ENCODE measurements at regions not wholly inside any gene's neighbourhood (a gene's known extent, or its start where the extent isn't known, plus 50 kb on each side); places are given as distances from the start of the nearest gene placed in this dataset.

GRCh38 chr18:25597476-25597875, 245.5 kb upstream of the ZNF521 start:
- Mint-ChIP-seq H3K4me3 (no peak overlapping the region), H3K27me3 (peaks cover 17% of the 10 kb centered on the region), H3K9me3 (peaks cover 9% of the 10 kb centered on the region)

GRCh38 chr18:25595274-25596060, 243.5 kb upstream of the ZNF521 start:
- H3K36me3 Mint-ChIP-seq (ENCODE audit: insufficient read depth): peaks cover 1% of the 10 kb centered on the region
- no peak for DNase-seq (ENCODE audit: low spot score in 2 of 2)
- ATAC-seq (replicated peaks; ENCODE audit: extremely low read depth, poor library complexity, severe bottlenecking): no peak
- no peak overlapping the region for H3K4me3 Mint-ChIP-seq
- no peaks in the 10 kb centered on the region for H3K4me1 Mint-ChIP-seq
- no peak overlapping the region for H3K27ac Mint-ChIP-seq (ENCODE audit: low read depth)
- no peaks in the 10 kb centered on the region for H3K9me3 Mint-ChIP-seq
- no peaks in the 10 kb centered on the region for H3K27me3 Mint-ChIP-seq

More at GRCh38 chr18:25597476-25597875, 245.5 kb upstream of the ZNF521 start:
- Mint-ChIP-seq H3K27ac (ENCODE audit: low read depth) (no peak overlapping the region), H3K36me3 (ENCODE audit: insufficient read depth) (peaks cover 1% of the 10 kb centered on the region), H3K4me1 (no peaks in the 10 kb centered on the region)
- DNase-seq (ENCODE audit: low spot score in 2 of 2): no peak
- no peak for ATAC-seq (replicated peaks; ENCODE audit: extremely low read depth, poor library complexity, severe bottlenecking)

GRCh38 chr18:25594351-25594750, 242.4 kb upstream of the ZNF521 start:
- ATAC-seq (replicated peaks; ENCODE audit: extremely low read depth, poor library complexity, severe bottlenecking): no peak
- H3K27ac Mint-ChIP-seq (ENCODE audit: low read depth): no peak overlapping the region
- H3K4me3 Mint-ChIP-seq: no peak overlapping the region
- no peak for DNase-seq (ENCODE audit: low spot score in 2 of 2)
- no peaks in the 10 kb centered on the region for H3K27me3 Mint-ChIP-seq
- peaks cover 1% of the 10 kb centered on the region for H3K36me3 Mint-ChIP-seq (ENCODE audit: insufficient read depth)
- no peaks in the 10 kb centered on the region for H3K4me1 Mint-ChIP-seq
- H3K9me3 Mint-ChIP-seq: peaks cover under 1% of the 10 kb centered on the region

- H3K27ac Mint-ChIP-seq (ENCODE audit: low read depth): no peak overlapping the region
- DNase-seq (ENCODE audit: low spot score in 2 of 2): no peak
- ATAC-seq (replicated peaks; ENCODE audit: extremely low read depth, poor library complexity, severe bottlenecking): no peak
- H3K36me3 Mint-ChIP-seq (ENCODE audit: insufficient read depth): peaks cover 1% of the 10 kb centered on the region
- no peaks in the 10 kb centered on the region for H3K4me1 Mint-ChIP-seq
- no peaks in the 10 kb centered on the region for H3K27me3 Mint-ChIP-seq
- H3K9me3 Mint-ChIP-seq: peaks cover 5% of the 10 kb centered on the region
- H3K4me3 Mint-ChIP-seq: no peak overlapping the region
Observed at GRCh38 chr18:25592804-25593360, 240.9 kb upstream of the ZNF521 start.

- no peak overlapping the region for H3K27ac Mint-ChIP-seq (ENCODE audit: low read depth)
- ATAC-seq (replicated peaks; ENCODE audit: extremely low read depth, poor library complexity, severe bottlenecking) (no peak), DNase-seq (ENCODE audit: low spot score in 2 of 2) (no peak)
- H3K4me1 Mint-ChIP-seq: no peaks in the 10 kb centered on the region
- H3K27me3 Mint-ChIP-seq: no peaks in the 10 kb centered on the region
- peaks cover 5% of the 10 kb centered on the region for H3K9me3 Mint-ChIP-seq
- H3K4me3 Mint-ChIP-seq: no peak overlapping the region
- H3K36me3 Mint-ChIP-seq (ENCODE audit: insufficient read depth): no peaks in the 10 kb centered on the region
Observed at GRCh38 chr18:25590456-25590855, 238.5 kb upstream of the ZNF521 start.

- Mint-ChIP-seq H3K27ac (ENCODE audit: low read depth) (no peak overlapping the region), H3K4me1 (no peaks in the 10 kb centered on the region), H3K27me3 (no peaks in the 10 kb centered on the region), H3K36me3 (ENCODE audit: insufficient read depth) (no peaks in the 10 kb centered on the region), H3K9me3 (peaks cover 10% of the 10 kb centered on the region), H3K4me3 (no peak overlapping the region)
- DNase-seq (ENCODE audit: low spot score in 2 of 2) (no peak), ATAC-seq (replicated peaks; ENCODE audit: extremely low read depth, poor library complexity, severe bottlenecking) (no peak)
Observed at GRCh38 chr18:25587545-25587944, 235.6 kb upstream of the ZNF521 start.

- Mint-ChIP-seq H3K36me3 (ENCODE audit: insufficient read depth) (peaks cover 2% of the 10 kb centered on the region), H3K9me3 (peaks cover 5% of the 10 kb centered on the region), H3K4me1 (no peaks in the 10 kb centered on the region), H3K27ac (ENCODE audit: low read depth) (no peak overlapping the region), H3K27me3 (no peaks in the 10 kb centered on the region), H3K4me3 (no peak overlapping the region)
- DNase-seq (ENCODE audit: low spot score in 2 of 2) (no peak), ATAC-seq (replicated peaks; ENCODE audit: extremely low read depth, poor library complexity, severe bottlenecking) (no peak)
Observed at GRCh38 chr18:25568986-25569385, 217.0 kb upstream of the ZNF521 start.

GRCh38 chr18:25563816-25564683, 212.1 kb upstream of the ZNF521 start:
- Mint-ChIP-seq H3K27ac (ENCODE audit: low read depth) (no peak overlapping the region), H3K4me1 (no peaks in the 10 kb centered on the region)

GRCh38 chr18:25563346-25563745, 211.4 kb upstream of the ZNF521 start:
- peaks cover 5% of the 10 kb centered on the region for H3K9me3 Mint-ChIP-seq
- DNase-seq (ENCODE audit: low spot score in 2 of 2) (no peak), ATAC-seq (replicated peaks; ENCODE audit: extremely low read depth, poor library complexity, severe bottlenecking) (no peak)
- H3K27ac Mint-ChIP-seq (ENCODE audit: low read depth): no peak overlapping the region
- H3K4me3 Mint-ChIP-seq: no peak overlapping the region
- H3K27me3 Mint-ChIP-seq: no peaks in the 10 kb centered on the region
- peaks cover 2% of the 10 kb centered on the region for H3K36me3 Mint-ChIP-seq (ENCODE audit: insufficient read depth)
- no peaks in the 10 kb centered on the region for H3K4me1 Mint-ChIP-seq

More at GRCh38 chr18:25563816-25564683, 212.1 kb upstream of the ZNF521 start:
- ATAC-seq (replicated peaks; ENCODE audit: extremely low read depth, poor library complexity, severe bottlenecking): no peak
- H3K9me3 Mint-ChIP-seq: peaks cover 5% of the 10 kb centered on the region
- H3K36me3 Mint-ChIP-seq (ENCODE audit: insufficient read depth): peaks cover 2% of the 10 kb centered on the region
- no peaks in the 10 kb centered on the region for H3K27me3 Mint-ChIP-seq
- DNase-seq (ENCODE audit: low spot score in 2 of 2): no peak
- H3K4me3 Mint-ChIP-seq: no peak overlapping the region

GRCh38 chr18:25561918-25562317, 210.0 kb upstream of the ZNF521 start:
- ATAC-seq (replicated peaks; ENCODE audit: extremely low read depth, poor library complexity, severe bottlenecking) (no peak), DNase-seq (ENCODE audit: low spot score in 2 of 2) (no peak)
- peaks cover 5% of the 10 kb centered on the region for H3K9me3 Mint-ChIP-seq
- H3K36me3 Mint-ChIP-seq (ENCODE audit: insufficient read depth): no peaks in the 10 kb centered on the region
- H3K27ac Mint-ChIP-seq (ENCODE audit: low read depth): no peak overlapping the region
- H3K4me3 Mint-ChIP-seq: no peak overlapping the region
- H3K27me3 Mint-ChIP-seq: no peaks in the 10 kb centered on the region
- H3K4me1 Mint-ChIP-seq: no peaks in the 10 kb centered on the region

GRCh38 chr18:25560369-25560768, 208.4 kb upstream of the ZNF521 start:
- Mint-ChIP-seq H3K27ac (ENCODE audit: low read depth) (no peak overlapping the region), H3K4me1 (no peaks in the 10 kb centered on the region), H3K4me3 (no peak overlapping the region), H3K9me3 (no peaks in the 10 kb centered on the region), H3K36me3 (ENCODE audit: insufficient read depth) (no peaks in the 10 kb centered on the region), H3K27me3 (no peaks in the 10 kb centered on the region)
- no peak for DNase-seq (ENCODE audit: low spot score in 2 of 2)
- no peak for ATAC-seq (replicated peaks; ENCODE audit: extremely low read depth, poor library complexity, severe bottlenecking)

GRCh38 chr18:25557011-25557410, 205.0 kb upstream of the ZNF521 start:
- H3K4me3 Mint-ChIP-seq: no peak overlapping the region
- no peaks in the 10 kb centered on the region for H3K27me3 Mint-ChIP-seq
- no peak overlapping the region for H3K27ac Mint-ChIP-seq (ENCODE audit: low read depth)
- H3K9me3 Mint-ChIP-seq: peaks cover 6% of the 10 kb centered on the region
- DNase-seq (ENCODE audit: low spot score in 2 of 2): no peak
- no peaks in the 10 kb centered on the region for H3K4me1 Mint-ChIP-seq
- H3K36me3 Mint-ChIP-seq (ENCODE audit: insufficient read depth): no peaks in the 10 kb centered on the region
- no peak for ATAC-seq (replicated peaks; ENCODE audit: extremely low read depth, poor library complexity, severe bottlenecking)
